ENCODE measurements at regions not wholly inside any gene's neighbourhood (a gene's known extent, or its start where the extent isn't known, plus 50 kb on each side); places are given as distances from the start of the nearest gene placed in this dataset.

DNA sequence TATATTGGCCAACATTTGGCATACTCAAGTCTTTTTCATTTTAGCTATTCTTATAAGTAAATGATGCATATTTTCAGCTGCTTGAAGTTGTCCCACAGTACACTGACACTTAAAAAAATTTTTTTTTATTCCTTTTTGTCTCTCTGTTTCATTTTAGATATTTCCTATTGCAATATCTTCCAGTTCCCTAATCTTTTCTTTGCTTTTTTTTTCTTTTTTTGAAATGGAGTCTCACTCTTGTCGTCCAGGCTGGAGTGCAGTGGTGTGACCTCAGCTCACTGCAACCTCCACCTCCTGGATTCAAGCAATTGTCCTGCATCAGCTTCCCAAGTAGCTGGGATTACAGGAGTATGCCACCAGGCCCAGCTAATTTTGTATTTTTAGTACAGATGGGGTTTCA, 217.4 kb upstream of the KRR1 start:
- TF ChIP-seq, protein P1, sequence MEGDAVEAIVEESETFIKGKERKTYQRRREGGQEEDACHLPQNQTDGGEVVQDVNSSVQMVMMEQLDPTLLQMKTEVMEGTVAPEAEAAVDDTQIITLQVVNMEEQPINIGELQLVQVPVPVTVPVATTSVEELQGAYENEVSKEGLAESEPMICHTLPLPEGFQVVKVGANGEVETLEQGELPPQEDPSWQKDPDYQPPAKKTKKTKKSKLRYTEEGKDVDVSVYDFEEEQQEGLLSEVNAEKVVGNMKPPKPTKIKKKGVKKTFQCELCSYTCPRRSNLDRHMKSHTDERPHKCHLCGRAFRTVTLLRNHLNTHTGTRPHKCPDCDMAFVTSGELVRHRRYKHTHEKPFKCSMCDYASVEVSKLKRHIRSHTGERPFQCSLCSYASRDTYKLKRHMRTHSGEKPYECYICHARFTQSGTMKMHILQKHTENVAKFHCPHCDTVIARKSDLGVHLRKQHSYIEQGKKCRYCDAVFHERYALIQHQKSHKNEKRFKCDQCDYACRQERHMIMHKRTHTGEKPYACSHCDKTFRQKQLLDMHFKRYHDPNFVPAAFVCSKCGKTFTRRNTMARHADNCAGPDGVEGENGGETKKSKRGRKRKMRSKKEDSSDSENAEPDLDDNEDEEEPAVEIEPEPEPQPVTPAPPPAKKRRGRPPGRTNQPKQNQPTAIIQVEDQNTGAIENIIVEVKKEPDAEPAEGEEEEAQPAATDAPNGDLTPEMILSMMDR (IDR thresholded peaks at IDR 0.05), result no peak
- TF ChIP-seq ETV6 (CRISPR knock-in tag; IDR thresholded peaks at IDR 0.05) (no peak), NR3C1 (CRISPR knock-in tag; conservative IDR thresholded peaks at IDR 0.05; ENCODE audit: low read depth) (no peak), NR1H2 (CRISPR knock-in tag; IDR thresholded peaks at IDR 0.05) (no peak), MYBL2 (CRISPR knock-in tag; IDR thresholded peaks at IDR 0.05) (no peak), ZNF138 (CRISPR knock-in tag; conservative IDR thresholded peaks at IDR 0.05) (no peak), ATF1 (CRISPR knock-in tag; IDR thresholded peaks at IDR 0.05) (no peak), ZBTB21 (CRISPR knock-in tag; IDR thresholded peaks at IDR 0.05; ENCODE audit: borderline replicate concordance) (no peak), SP1 (CRISPR knock-in tag; conservative IDR thresholded peaks at IDR 0.05) (no peak)
- TF ChIP-seq, protein P2, sequence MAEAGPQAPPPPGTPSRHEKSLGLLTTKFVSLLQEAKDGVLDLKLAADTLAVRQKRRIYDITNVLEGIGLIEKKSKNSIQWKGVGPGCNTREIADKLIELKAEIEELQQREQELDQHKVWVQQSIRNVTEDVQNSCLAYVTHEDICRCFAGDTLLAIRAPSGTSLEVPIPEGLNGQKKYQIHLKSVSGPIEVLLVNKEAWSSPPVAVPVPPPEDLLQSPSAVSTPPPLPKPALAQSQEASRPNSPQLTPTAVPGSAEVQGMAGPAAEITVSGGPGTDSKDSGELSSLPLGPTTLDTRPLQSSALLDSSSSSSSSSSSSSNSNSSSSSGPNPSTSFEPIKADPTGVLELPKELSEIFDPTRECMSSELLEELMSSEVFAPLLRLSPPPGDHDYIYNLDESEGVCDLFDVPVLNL (CRISPR knock-in tag; IDR thresholded peaks at IDR 0.05; ENCODE audit: borderline replicate concordance, low read depth), result no peak
- TF ChIP-seq, protein P3, sequence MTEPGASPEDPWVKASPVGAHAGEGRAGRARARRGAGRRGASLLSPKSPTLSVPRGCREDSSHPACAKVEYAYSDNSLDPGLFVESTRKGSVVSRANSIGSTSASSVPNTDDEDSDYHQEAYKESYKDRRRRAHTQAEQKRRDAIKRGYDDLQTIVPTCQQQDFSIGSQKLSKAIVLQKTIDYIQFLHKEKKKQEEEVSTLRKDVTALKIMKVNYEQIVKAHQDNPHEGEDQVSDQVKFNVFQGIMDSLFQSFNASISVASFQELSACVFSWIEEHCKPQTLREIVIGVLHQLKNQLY (CRISPR knock-in tag; IDR thresholded peaks at IDR 0.05), result no peak
- TF ChIP-seq, protein P4, sequence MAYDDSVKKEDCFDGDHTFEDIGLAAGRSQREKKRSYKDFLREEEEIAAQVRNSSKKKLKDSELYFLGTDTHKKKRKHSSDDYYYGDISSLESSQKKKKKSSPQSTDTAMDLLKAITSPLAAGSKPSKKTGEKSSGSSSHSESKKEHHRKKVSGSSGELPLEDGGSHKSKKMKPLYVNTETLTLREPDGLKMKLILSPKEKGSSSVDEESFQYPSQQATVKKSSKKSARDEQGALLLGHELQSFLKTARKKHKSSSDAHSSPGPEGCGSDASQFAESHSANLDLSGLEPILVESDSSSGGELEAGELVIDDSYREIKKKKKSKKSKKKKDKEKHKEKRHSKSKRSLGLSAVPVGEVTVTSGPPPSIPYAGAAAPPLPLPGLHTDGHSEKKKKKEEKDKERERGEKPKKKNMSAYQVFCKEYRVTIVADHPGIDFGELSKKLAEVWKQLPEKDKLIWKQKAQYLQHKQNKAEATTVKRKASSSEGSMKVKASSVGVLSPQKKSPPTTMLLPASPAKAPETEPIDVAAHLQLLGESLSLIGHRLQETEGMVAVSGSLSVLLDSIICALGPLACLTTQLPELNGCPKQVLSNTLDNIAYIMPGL (CRISPR knock-in tag; IDR thresholded peaks at IDR 0.05), result no peak
- TF ChIP-seq, protein P5, sequence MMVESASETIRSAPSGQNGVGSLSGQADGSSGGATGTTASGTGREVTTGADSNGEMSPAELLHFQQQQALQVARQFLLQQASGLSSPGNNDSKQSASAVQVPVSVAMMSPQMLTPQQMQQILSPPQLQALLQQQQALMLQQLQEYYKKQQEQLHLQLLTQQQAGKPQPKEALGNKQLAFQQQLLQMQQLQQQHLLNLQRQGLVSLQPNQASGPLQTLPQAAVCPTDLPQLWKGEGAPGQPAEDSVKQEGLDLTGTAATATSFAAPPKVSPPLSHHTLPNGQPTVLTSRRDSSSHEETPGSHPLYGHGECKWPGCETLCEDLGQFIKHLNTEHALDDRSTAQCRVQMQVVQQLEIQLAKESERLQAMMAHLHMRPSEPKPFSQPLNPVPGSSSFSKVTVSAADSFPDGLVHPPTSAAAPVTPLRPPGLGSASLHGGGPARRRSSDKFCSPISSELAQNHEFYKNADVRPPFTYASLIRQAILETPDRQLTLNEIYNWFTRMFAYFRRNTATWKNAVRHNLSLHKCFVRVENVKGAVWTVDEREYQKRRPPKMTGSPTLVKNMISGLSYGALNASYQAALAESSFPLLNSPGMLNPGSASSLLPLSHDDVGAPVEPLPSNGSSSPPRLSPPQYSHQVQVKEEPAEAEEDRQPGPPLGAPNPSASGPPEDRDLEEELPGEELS (CRISPR knock-in tag; IDR thresholded peaks at IDR 0.05), result no peak

All from WTC11 (cell line).